Astrocyte of the cerebellum (primary cell): ENCODE measurements at regions not wholly inside any gene's neighbourhood (a gene's known extent, or its start where the extent isn't known, plus 50 kb on each side); places are given as distances from the start of the nearest gene placed in this dataset.

ENCODE experiments used
- DNase-seq: peaks from one replicate; pipeline ENCODE4 v3.0.0-alpha.2; 2011; ENCODE audit warnings: low read depth
- H3K4me3 ChIP-seq: 2 replicates; pipeline ENCODE4 v1.5.1; 2011; ENCODE audit warnings: mild to moderate bottlenecking, low read depth, low read length, moderate library complexity
- CTCF ChIP-seq: IDR thresholded peaks from 2 replicates; pipeline ENCODE4 v1.5.1; 2012; ENCODE audit warnings: low read length, low read depth, moderate library complexity, mild to moderate bottlenecking; ENCODE audit errors: missing control alignments
- in situ Hi-C: cut with HindIII; loops from 2 replicates; pipeline ENCODE4 v1.10.0; 2017; ENCODE audit warnings: low sequenced_read_pairs

GRCh38 chr18:42447688-42448087, 492.7 kb downstream of the PIK3C3 start:
- no peak for TF ChIP-seq CTCF
- no peak overlapping the region for H3K4me3 ChIP-seq
- in situ Hi-C loops = no loop called here
- no peak for DNase-seq

GRCh38 chr18:42458226-42458625, 503.2 kb downstream of the PIK3C3 start:
- in situ Hi-C loops = no loop called here
- no peak for TF ChIP-seq CTCF
- no peak overlapping the region for H3K4me3 ChIP-seq
- DNase-seq = no peak

- in situ Hi-C loops = no loop called here
- no peak overlapping the region for H3K4me3 ChIP-seq
- no peak for DNase-seq
- no peak for TF ChIP-seq CTCF
These were observed 504.8 kb downstream of the PIK3C3 start for GRCh38 chr18:42459873-42460272.

- H3K4me3 ChIP-seq = no peak overlapping the region
- in situ Hi-C loops = no loop called here
- no peak for TF ChIP-seq CTCF
- DNase-seq = no peak
These were observed 516.9 kb downstream of the PIK3C3 start for GRCh38 chr18:42471885-42472284.

GRCh38 chr18:42473611-42474010, 518.6 kb downstream of the PIK3C3 start:
- in situ Hi-C loops = no loop called here
- H3K4me3 ChIP-seq = no peak overlapping the region
- TF ChIP-seq CTCF = no peak
- DNase-seq = no peak

GRCh38 chr18:42474577-42474976, 519.5 kb downstream of the PIK3C3 start:
- DNase-seq = no peak
- TF ChIP-seq CTCF = no peak
- no peak overlapping the region for H3K4me3 ChIP-seq
- in situ Hi-C loops = no loop called here

GRCh38 chr18:42475157-42475556, 520.1 kb downstream of the PIK3C3 start:
- in situ Hi-C loops = no loop called here
- no peak for TF ChIP-seq CTCF
- DNase-seq = no peak
- no peak overlapping the region for H3K4me3 ChIP-seq
